ENCODE measurements at regions not wholly inside any gene's neighbourhood (a gene's known extent, or its start where the extent isn't known, plus 50 kb on each side); places are given as distances from the start of the nearest gene placed in this dataset.

- no peak for DNase-seq
Observed at GRCh38 chr20:61191096-61191495, 61.0 kb upstream of the CDH4 start.

DNA sequence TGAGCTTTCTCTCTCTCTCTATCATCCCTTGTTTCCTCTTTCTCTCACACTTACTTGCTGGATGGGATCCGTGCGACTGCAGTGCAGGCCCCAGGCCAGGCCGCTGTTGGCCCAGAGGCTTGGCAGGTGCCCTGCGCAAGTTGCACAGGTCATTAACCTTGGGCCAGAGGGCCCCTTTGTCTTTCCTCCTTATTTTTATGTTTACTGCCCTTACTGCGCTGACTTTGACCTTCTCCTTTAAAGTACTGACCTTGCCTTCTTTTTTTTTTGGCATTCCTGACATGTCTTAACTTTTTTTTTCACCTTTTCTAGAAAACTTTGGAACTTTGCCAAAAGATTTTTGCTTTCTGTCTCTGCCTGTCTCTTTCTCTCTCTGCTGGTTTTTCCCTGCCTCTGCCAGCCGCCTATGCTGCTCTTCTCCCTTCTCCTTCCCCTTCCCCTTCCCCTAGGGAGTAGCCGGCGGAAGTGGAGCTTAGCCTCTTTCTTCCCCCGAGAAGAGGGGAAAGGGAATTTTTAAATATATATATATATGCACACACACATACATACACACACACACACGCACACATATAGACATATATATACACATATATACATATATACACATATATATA lies 59.6 kb upstream of the CDH4 start:
- no peak for DNase-seq

- no peak for DNase-seq
Observed at GRCh38 chr20:61193164-61193563, 58.9 kb upstream of the CDH4 start.

Data from DMS79 (cell line).